K562 (cell line): ENCODE measurements at regions not wholly inside any gene's neighbourhood (a gene's known extent, or its start where the extent isn't known, plus 50 kb on each side); places are given as distances from the start of the nearest gene placed in this dataset.

Source experiments
- ARID4B ChIP-seq: sonication (generic); formaldehyde crosslinking; IDR thresholded peaks from 2 replicates; pipeline ENCODE4 v1.8.0; 2022; ENCODE audit warnings: mild to moderate bottlenecking, missing genetic modification reagents
- CAMTA2 ChIP-seq: fragments of 250-450 bp; sonication (Bioruptor Pico); conservative IDR thresholded peaks from 2 replicates; pipeline ENCODE4 v1.5.1; 2022
- CHAMP1 ChIP-seq: fragments of 450-650 bp; IDR thresholded peaks from 2 replicates; pipeline ENCODE4 v1.6.1; 2016; ENCODE audit warnings: mild to moderate bottlenecking
- E2F8 ChIP-seq: fragments of 450-650 bp; IDR thresholded peaks from 2 replicates; pipeline ENCODE4 v1.7.1; 2018; ENCODE audit warnings: mild to moderate bottlenecking, low read depth; ENCODE audit not compliant: partially characterized antibody
- FUS ChIP-seq: fragments of 200-400 bp; formaldehyde crosslinking; optimal IDR thresholded peaks from 2 replicates; pipeline ENCODE3; 2017; ENCODE audit warnings: low read depth, low read length
- HEY1 ChIP-seq: fragments of 250-450 bp; sonication (Bioruptor Pico); IDR thresholded peaks from 2 replicates; pipeline ENCODE4 v1.5.0; 2020; ENCODE audit warnings: mild to moderate bottlenecking, moderate library complexity, borderline replicate concordance
- HMG20A ChIP-seq: fragments of 450-650 bp; formaldehyde crosslinking; conservative IDR thresholded peaks from 2 replicates; pipeline ENCODE4 v1.4.0; 2020; ENCODE audit warnings: mild to moderate bottlenecking, mixed read lengths
- IRF2 ChIP-seq: sonication (generic); formaldehyde crosslinking; IDR thresholded peaks from 2 replicates; pipeline ENCODE4 v1.8.1; 2022; ENCODE audit warnings: mild to moderate bottlenecking, missing genetic modification reagents
- NR1H2 ChIP-seq: sonication (generic); formaldehyde crosslinking; IDR thresholded peaks from 2 replicates; pipeline ENCODE4 v1.4.0; 2020; ENCODE audit warnings: mild to moderate bottlenecking, missing genetic modification reagents
- POLR2H ChIP-seq: IDR thresholded peaks from 2 replicates; pipeline ENCODE4 v1.6.1; 2016; ENCODE audit warnings: missing genetic modification characterization, low read depth, mild to moderate bottlenecking, control low read depth, missing compliant biosample characterization, moderate library complexity
- SREBF1 ChIP-seq: fragments of 150-350 bp; IDR thresholded peaks from 2 replicates; pipeline ENCODE4 v1.6.1; 2014; ENCODE audit warnings: antibody characterized with exemption, low read depth, low read length, borderline replicate concordance
- YY1 ChIP-seq, 3 experiments: IDR thresholded peaks; 2 replicates each; pipeline ENCODE4 v1.6.1; 2011; ENCODE audit warnings: low read length in 2 of 3, mild to moderate bottlenecking in 2 of 3, moderate library complexity in 2 of 3, borderline replicate concordance in 1 of 3, control low read depth in 1 of 3, low read depth in 1 of 3; ENCODE audit not compliant: insufficient read depth in 3 of 3, insufficient replicate concordance in 2 of 3, control insufficient read depth in 1 of 3, insufficient read length in 1 of 3; ENCODE audit errors: extremely low read depth in 1 of 3
- ZC3H8 ChIP-seq: fragments of 450-650 bp; IDR thresholded peaks from 2 replicates; pipeline ENCODE4 v1.6.1; 2017
- ZNF140 ChIP-seq: fragments of 250-450 bp; sonication (Bioruptor Pico); IDR thresholded peaks from 2 replicates; pipeline ENCODE4 v1.8.0; 2021; ENCODE audit warnings: moderate library complexity, mild to moderate bottlenecking, inconsistent platforms
- ZNF551 ChIP-seq: fragments of 250-450 bp; sonication (Bioruptor Pico); IDR thresholded peaks from 2 replicates; pipeline ENCODE4 v1.5.0; 2021; ENCODE audit warnings: mild to moderate bottlenecking, moderate library complexity
- ZNF586 ChIP-seq: fragments of 450-650 bp; formaldehyde crosslinking; conservative IDR thresholded peaks from 2 replicates; pipeline ENCODE4 v1.4.0; 2020; ENCODE audit warnings: mild to moderate bottlenecking, moderate library complexity
- ZNF717 ChIP-seq: fragments of 250-450 bp; sonication (Bioruptor Pico); IDR thresholded peaks from 2 replicates; pipeline ENCODE4 v1.5.0; 2021

DNA sequence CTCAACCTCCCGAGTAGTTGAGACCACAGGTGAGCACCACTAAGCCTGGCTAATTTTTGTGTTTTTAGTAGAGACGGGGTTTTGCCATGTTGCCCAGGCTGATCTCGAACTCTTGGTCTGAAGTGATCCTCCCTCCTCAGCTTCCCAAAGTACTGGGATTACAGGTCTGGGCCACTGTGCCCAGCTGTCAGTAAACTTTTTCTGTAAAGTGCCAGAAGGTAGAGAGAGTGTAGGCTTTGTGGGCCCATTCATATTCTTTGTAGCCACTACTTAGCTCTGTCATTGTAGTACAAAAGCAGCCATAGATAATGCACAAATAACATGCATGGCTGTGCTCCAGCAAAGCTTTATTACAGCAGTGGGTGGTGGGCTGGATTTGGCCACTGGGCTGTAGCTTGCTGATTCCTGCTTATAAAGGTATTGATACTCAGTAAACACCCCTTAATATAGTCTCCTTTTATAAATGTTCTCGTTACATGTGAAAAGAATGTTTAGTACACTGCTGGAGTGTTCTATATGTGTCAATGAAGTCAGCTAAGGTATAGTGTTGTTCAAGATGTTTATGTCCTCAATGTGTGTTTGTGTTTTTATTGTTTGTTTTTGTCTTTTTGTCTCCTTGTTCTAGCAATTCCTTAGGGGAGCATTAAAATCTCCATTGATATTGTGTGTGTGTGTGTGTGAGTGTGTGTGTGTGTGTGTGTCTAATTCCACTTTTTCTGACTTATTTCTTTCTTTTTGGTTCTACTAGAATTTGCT lies 644.7 kb upstream of the DPP6 start (continued):
- TF ChIP-seq ZNF586 (CRISPR knock-in tag) (0 out of 2 replicates have a peak, but pooled peaks have one; percentile 4), CHAMP1 (no peak), HEY1 (peak; percentile 14; the same call in 1 of the 2 replicates), ZNF551 (CRISPR knock-in tag) (no peak), FUS (no peak), POLR2H (tag) (peak; percentile 86), NR1H2 (CRISPR knock-in tag) (no peak), ZNF717 (CRISPR knock-in tag) (0 out of 2 replicates have a peak, but pooled peaks have one; percentile 73), IRF2 (no peak), E2F8 (peak; percentile 78), HMG20A (0 out of 2 replicates have a peak, but pooled peaks have one; percentile 4), ZNF140 (CRISPR knock-in tag) (no peak), ARID4B (no peak), ZC3H8 (no peak; the same call in 1 of the 2 replicates), YY1 (IDR thresholded peaks at IDR 0.05; ENCODE audit: borderline replicate concordance in 1 of 3, control insufficient read depth in 1 of 3, extremely low read depth in 1 of 3, insufficient read depth in 3 of 3, insufficient read length in 1 of 3, insufficient replicate concordance in 2 of 3, low read depth in 1 of 3, low read length in 2 of 3) (peak in 1 of 3 experiments; percentile 11), CAMTA2 (peak; percentile 22), SREBF1 (no peak)
